ENCODE measurements at regions not wholly inside any gene's neighbourhood (a gene's known extent, or its start where the extent isn't known, plus 50 kb on each side); places are given as distances from the start of the nearest gene placed in this dataset.

GRCh38 chr9:29060041-29060440 lies 1486.8 kb upstream of the C9orf72 start:
- intact Hi-C loops (cut with micrococcal nuclease; ENCODE audit: unreplicated experiment), result no loop called here
- POLR2A ChIA-PET, result no interaction called here

DNA sequence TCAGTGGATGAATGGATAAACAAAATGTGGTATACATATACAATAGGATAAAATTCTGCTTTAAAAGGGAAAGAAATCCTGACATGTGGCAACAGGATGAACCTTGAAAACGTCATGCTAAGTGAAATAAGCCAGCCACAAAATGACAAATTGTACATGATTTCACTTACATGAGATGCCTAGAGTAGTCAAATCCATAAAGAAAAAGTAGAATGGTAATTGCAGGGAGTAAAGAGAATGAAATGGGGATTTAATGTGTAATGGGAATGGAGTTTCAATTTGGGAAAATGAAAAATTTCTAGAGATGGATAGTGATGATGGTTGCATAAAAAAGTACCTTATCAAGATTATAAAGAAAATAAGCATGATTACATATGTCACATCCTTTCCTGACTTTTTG lies 1489.2 kb upstream of the C9orf72 start:
- Histone ChIP-seq H3K4me3 (ENCODE audit: low read depth, low read length) (no peak overlapping the region), H3K36me3 (ENCODE audit: control insufficient read depth, insufficient read depth, low read length) (no peaks in the 10 kb centered on the region), H3K4me1 (no peaks in the 10 kb centered on the region), H3K9me3 (no peaks in the 10 kb centered on the region), H3K27me3 (replicated peaks; ENCODE audit: control insufficient read depth, insufficient read depth, low read length) (no peaks in the 10 kb centered on the region)
- Mint-ChIP-seq H3K4me3 (ENCODE audit: unreplicated experiment) (no peak overlapping the region), H3K9me3 (ENCODE audit: unreplicated experiment) (no peaks in the 10 kb centered on the region), H3K36me3 (ENCODE audit: insufficient read depth, unreplicated experiment) (no peaks in the 10 kb centered on the region), H3K4me1 (ENCODE audit: low read depth, unreplicated experiment) (no peaks in the 10 kb centered on the region), H3K27me3 (ENCODE audit: insufficient read depth, unreplicated experiment) (no peaks in the 10 kb centered on the region), H3K27ac (ENCODE audit: unreplicated experiment) (no peak overlapping the region)
- POLR2A ChIA-PET, result no interaction called here
- TF ChIP-seq, protein P1, sequence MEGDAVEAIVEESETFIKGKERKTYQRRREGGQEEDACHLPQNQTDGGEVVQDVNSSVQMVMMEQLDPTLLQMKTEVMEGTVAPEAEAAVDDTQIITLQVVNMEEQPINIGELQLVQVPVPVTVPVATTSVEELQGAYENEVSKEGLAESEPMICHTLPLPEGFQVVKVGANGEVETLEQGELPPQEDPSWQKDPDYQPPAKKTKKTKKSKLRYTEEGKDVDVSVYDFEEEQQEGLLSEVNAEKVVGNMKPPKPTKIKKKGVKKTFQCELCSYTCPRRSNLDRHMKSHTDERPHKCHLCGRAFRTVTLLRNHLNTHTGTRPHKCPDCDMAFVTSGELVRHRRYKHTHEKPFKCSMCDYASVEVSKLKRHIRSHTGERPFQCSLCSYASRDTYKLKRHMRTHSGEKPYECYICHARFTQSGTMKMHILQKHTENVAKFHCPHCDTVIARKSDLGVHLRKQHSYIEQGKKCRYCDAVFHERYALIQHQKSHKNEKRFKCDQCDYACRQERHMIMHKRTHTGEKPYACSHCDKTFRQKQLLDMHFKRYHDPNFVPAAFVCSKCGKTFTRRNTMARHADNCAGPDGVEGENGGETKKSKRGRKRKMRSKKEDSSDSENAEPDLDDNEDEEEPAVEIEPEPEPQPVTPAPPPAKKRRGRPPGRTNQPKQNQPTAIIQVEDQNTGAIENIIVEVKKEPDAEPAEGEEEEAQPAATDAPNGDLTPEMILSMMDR (IDR thresholded peaks at IDR 0.05; ENCODE audit: insufficient read depth in 1 of 2, low read depth in 1 of 2, low read length in 1 of 2, severe bottlenecking in 1 of 2, unreplicated experiment in 1 of 2), result no peak
- CTCF ChIA-PET, result no interaction called here
- intact Hi-C loops (cut with micrococcal nuclease; ENCODE audit: unreplicated experiment), result no loop called here
- no peak for DNase-seq
- BruUV-seq (replicated peaks), result no TSS peak

More at GRCh38 chr9:29060041-29060440, 1486.8 kb upstream of the C9orf72 start:
- no peaks in the 10 kb centered on the region for H3K4me1 ChIP-seq
- Mint-ChIP-seq H3K4me1 (ENCODE audit: low read depth, unreplicated experiment) (no peaks in the 10 kb centered on the region), H3K36me3 (ENCODE audit: insufficient read depth, unreplicated experiment) (no peaks in the 10 kb centered on the region), H3K4me3 (ENCODE audit: unreplicated experiment) (no peak overlapping the region), H3K27ac (ENCODE audit: unreplicated experiment) (no peak overlapping the region), H3K9me3 (ENCODE audit: unreplicated experiment) (no peaks in the 10 kb centered on the region), H3K27me3 (ENCODE audit: insufficient read depth, unreplicated experiment) (peaks cover 3% of the 10 kb centered on the region)
- no peak overlapping the region for H3K4me3 ChIP-seq (ENCODE audit: low read depth, low read length)
- no TSS peak for BruUV-seq (replicated peaks)
- TF ChIP-seq, protein P1 (IDR thresholded peaks at IDR 0.05; ENCODE audit: insufficient read depth in 1 of 2, low read depth in 1 of 2, low read length in 1 of 2, severe bottlenecking in 1 of 2, unreplicated experiment in 1 of 2), result no peak
- H3K36me3 ChIP-seq (ENCODE audit: control insufficient read depth, insufficient read depth, low read length), result no peaks in the 10 kb centered on the region
- DNase-seq, result no peak
- H3K9me3 ChIP-seq, result no peaks in the 10 kb centered on the region
- CTCF ChIA-PET, result no interaction called here
- no peaks in the 10 kb centered on the region for H3K27me3 ChIP-seq (replicated peaks; ENCODE audit: control insufficient read depth, insufficient read depth, low read length)

GRCh38 chr9:29063031-29063430 lies 1489.8 kb upstream of the C9orf72 start:
- intact Hi-C loops (cut with micrococcal nuclease; ENCODE audit: unreplicated experiment), result no loop called here
- CTCF ChIA-PET, result no interaction called here
- Histone ChIP-seq H3K4me3 (ENCODE audit: low read depth, low read length) (no peak overlapping the region), H3K36me3 (ENCODE audit: control insufficient read depth, insufficient read depth, low read length) (no peaks in the 10 kb centered on the region), H3K4me1 (no peaks in the 10 kb centered on the region), H3K27me3 (replicated peaks; ENCODE audit: control insufficient read depth, insufficient read depth, low read length) (no peaks in the 10 kb centered on the region), H3K9me3 (no peaks in the 10 kb centered on the region)
- H3K27me3 Mint-ChIP-seq (ENCODE audit: insufficient read depth, unreplicated experiment), result no peaks in the 10 kb centered on the region
- H3K27ac Mint-ChIP-seq (ENCODE audit: unreplicated experiment), result no peak overlapping the region
- no peak overlapping the region for H3K4me3 Mint-ChIP-seq (ENCODE audit: unreplicated experiment)
- no TSS peak for BruUV-seq (replicated peaks)
- no peaks in the 10 kb centered on the region for H3K36me3 Mint-ChIP-seq (ENCODE audit: insufficient read depth, unreplicated experiment)
- POLR2A ChIA-PET, result no interaction called here
- no peaks in the 10 kb centered on the region for H3K9me3 Mint-ChIP-seq (ENCODE audit: unreplicated experiment)
- DNase-seq, result no peak
- no peaks in the 10 kb centered on the region for H3K4me1 Mint-ChIP-seq (ENCODE audit: low read depth, unreplicated experiment)
- TF ChIP-seq, protein P1 (IDR thresholded peaks at IDR 0.05; ENCODE audit: insufficient read depth in 1 of 2, low read depth in 1 of 2, low read length in 1 of 2, severe bottlenecking in 1 of 2, unreplicated experiment in 1 of 2), result no peak
